NCI-H187 treated with DMSO at 0.1 percent for 48 hours (cell line): ENCODE measurements at regions not wholly inside any gene's neighbourhood (a gene's known extent, or its start where the extent isn't known, plus 50 kb on each side); places are given as distances from the start of the nearest gene placed in this dataset.

Experiments
- DNase-seq: peaks from one replicate; lab custom pipeline; 2025; lab: John Stamatoyannopoulos, UW

GRCh38 chr7:124423863-124424262 lies 341.7 kb downstream of the GPR37 start:
- DNase-seq = no peak

- DNase-seq = no peak
These were observed 343.5 kb downstream of the GPR37 start for GRCh38 chr7:124422081-124422480.

- DNase-seq = no peak
These were observed 345.2 kb downstream of the GPR37 start for GRCh38 chr7:124420367-124420766.

GRCh38 chr7:124413029-124413428 lies 352.6 kb downstream of the GPR37 start:
- DNase-seq = no peak

- no peak for DNase-seq
These were observed 353.1 kb downstream of the GPR37 start for GRCh38 chr7:124412531-124412930.

GRCh38 chr7:124411796-124412195 lies 353.8 kb downstream of the GPR37 start:
- DNase-seq = no peak

- DNase-seq = no peak
These were observed 362.0 kb downstream of the GPR37 start for GRCh38 chr7:124403587-124403986.

- no peak for DNase-seq
These were observed 362.5 kb downstream of the GPR37 start for GRCh38 chr7:124403112-124403511.

- DNase-seq = no peak
These were observed 365.7 kb downstream of the GPR37 start for GRCh38 chr7:124399941-124400340.

GRCh38 chr7:124398937-124399552 lies 366.2 kb upstream of the TMEM229A start:
- DNase-seq = no peak

GRCh38 chr7:124397134-124397533 lies 364.3 kb upstream of the TMEM229A start:
- DNase-seq = no peak

- no peak for DNase-seq
These were observed 357.4 kb upstream of the TMEM229A start for GRCh38 chr7:124390301-124390700.

- DNase-seq = no peak
These were observed 355.9 kb upstream of the TMEM229A start for GRCh38 chr7:124388751-124389150.

- DNase-seq = no peak
These were observed 354.2 kb upstream of the TMEM229A start for GRCh38 chr7:124387056-124387455.

GRCh38 chr7:124379296-124379695 lies 346.4 kb upstream of the TMEM229A start:
- DNase-seq = no peak

- no peak for DNase-seq
These were observed 343.2 kb upstream of the TMEM229A start for GRCh38 chr7:124376111-124376510.

GRCh38 chr7:124375391-124375790 lies 342.5 kb upstream of the TMEM229A start:
- no peak for DNase-seq

GRCh38 chr7:124369310-124369709 lies 336.4 kb upstream of the TMEM229A start:
- no peak for DNase-seq

- DNase-seq = no peak
These were observed 333.3 kb upstream of the TMEM229A start for GRCh38 chr7:124366118-124366517.

- no peak for DNase-seq
These were observed 331.4 kb upstream of the TMEM229A start for GRCh38 chr7:124364283-124364682.

GRCh38 chr7:124354201-124354600 lies 321.3 kb upstream of the TMEM229A start:
- DNase-seq = no peak

GRCh38 chr7:124351950-124352349 lies 319.1 kb upstream of the TMEM229A start:
- DNase-seq = no peak

GRCh38 chr7:124349443-124349842 lies 316.6 kb upstream of the TMEM229A start:
- DNase-seq = no peak

- DNase-seq = no peak
These were observed 306.0 kb upstream of the TMEM229A start for GRCh38 chr7:124338861-124339260.
